NCI-H774 (cell line): ENCODE measurements at regions not wholly inside any gene's neighbourhood (a gene's known extent, or its start where the extent isn't known, plus 50 kb on each side); places are given as distances from the start of the nearest gene placed in this dataset.

Experiments
- DNase-seq: peaks from one replicate; lab custom pipeline; 2025; lab: John Stamatoyannopoulos, UW

- no peak for DNase-seq
These were observed 54.1 kb upstream of the WDR17 start for GRCh38 chr4:176011529-176011928.

GRCh38 chr4:176013476-176014247, 52.0 kb upstream of the WDR17 start:
- DNase-seq, result no peak

- DNase-seq, result no peak
These were observed 51.0 kb upstream of the WDR17 start for GRCh38 chr4:176014583-176015108.
